Astrocyte (in vitro differentiated cells and primary cell): ENCODE measurements at regions not wholly inside any gene's neighbourhood (a gene's known extent, or its start where the extent isn't known, plus 50 kb on each side); places are given as distances from the start of the nearest gene placed in this dataset.

ENCODE experiments used
- CTCF ChIP-seq: IDR thresholded peaks from 2 replicates; pipeline ENCODE4 v1.5.1; 2011; ENCODE audit warnings: low read depth, mild to moderate bottlenecking, inconsistent platforms, low read length, moderate library complexity; ENCODE audit not compliant: insufficient read depth
- EZH2 ChIP-seq: IDR thresholded peaks from 2 replicates; pipeline ENCODE4 v1.6.1; 2012; ENCODE audit warnings: mild to moderate bottlenecking, low read length, inconsistent platforms; ENCODE audit not compliant: insufficient read depth

GRCh38 chr10:113453351-113453750 is 99.5 kb upstream of the HABP2 start:
- TF ChIP-seq CTCF (no peak), EZH2 (no peak)
